HG02970 (cell line): ENCODE measurements at regions not wholly inside any gene's neighbourhood (a gene's known extent, or its start where the extent isn't known, plus 50 kb on each side); places are given as distances from the start of the nearest gene placed in this dataset.
"Not testable (repeated sequence)": the region's sequence is repeated elsewhere in the genome, so short reads cannot be mapped to it uniquely, and the experiment has no call there.

ENCODE experiments used
- ATAC-seq: cut with Tn5 transposase; IDR thresholded peaks from one replicate; pipeline ENCODE4 v1.9.1; 2021; ENCODE audit warnings: mild to moderate bottlenecking, moderate library complexity, moderate number of reproducible peaks; ENCODE audit not compliant: unreplicated experiment, low FRiP score

DNA sequence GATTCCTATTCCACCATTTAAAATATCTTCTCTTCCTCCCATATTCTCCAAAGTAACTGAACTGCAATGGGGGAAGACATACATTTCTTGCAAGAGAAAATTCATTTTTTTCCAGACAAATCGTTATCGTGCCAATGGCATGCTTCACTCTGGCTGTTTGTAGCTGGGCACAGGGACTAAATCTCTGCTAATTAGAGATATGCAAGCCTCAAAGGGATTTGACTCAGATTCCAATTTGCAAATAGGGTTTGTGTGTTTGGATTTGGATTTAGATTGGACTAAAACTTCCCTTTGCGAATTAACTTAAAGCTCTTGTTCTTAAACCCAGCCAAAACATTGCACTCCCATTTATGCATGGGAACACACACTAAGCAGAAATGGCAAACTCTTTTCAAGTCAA, 276.2 kb upstream of the DUSP10 start:
- ATAC-seq: no peak

DNA sequence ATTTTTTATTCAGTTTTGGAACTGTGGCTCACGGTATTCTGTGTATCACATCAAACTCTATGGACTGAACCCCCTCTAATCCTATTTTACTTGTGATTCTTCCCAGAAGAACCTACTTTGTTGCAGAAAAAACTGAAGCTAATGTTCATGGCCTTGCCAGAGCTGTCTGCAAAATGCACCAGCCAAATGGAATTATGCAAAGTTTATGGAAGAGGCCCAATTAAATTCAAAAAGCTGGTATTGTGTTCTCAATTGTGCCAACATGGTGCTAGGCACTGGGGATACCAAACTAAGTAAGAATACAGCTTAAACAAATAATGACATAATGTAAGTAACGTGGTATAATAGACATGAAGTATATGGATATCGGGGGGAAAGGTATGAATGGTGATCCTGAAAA, 273.8 kb upstream of the DUSP10 start:
- no peak for ATAC-seq

DNA sequence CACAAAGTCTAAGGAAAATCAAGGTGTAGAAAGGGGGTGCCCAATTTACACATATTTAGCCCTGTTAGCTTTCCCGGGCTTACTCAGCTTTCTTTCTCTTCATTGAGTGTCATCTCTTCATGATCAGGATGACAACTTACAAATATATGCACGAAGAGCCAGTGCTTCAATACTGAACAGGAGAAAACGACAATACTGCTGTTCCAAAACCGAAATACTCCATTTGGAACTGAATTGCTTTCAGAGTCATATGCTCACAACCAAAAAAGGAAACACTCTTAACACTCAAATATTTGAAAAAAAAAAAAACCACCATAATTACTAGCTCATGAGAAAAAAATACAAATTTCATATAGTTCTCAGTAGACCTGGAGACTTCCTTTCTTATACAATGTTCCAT, 272.1 kb upstream of the DUSP10 start:
- no peak for ATAC-seq

DNA sequence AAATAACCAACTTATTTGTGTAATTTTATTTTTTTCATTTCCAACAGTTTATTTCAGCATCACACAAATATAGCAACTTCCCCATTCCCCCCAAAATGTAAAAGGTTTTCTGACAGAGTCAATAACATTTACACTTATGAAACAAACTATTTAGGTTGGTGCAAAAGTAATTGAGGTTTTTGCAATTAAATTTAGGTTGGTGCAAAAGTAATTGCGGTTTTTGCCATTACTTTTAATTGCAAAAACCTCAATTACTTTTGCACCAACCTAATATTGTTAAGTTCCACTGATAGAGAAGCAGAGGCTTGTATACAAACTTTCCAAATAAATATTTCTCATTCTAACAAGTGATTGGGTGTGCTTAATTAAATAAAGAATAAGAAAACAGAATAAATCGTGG, 270.9 kb upstream of the DUSP10 start:
- ATAC-seq: no peak

DNA sequence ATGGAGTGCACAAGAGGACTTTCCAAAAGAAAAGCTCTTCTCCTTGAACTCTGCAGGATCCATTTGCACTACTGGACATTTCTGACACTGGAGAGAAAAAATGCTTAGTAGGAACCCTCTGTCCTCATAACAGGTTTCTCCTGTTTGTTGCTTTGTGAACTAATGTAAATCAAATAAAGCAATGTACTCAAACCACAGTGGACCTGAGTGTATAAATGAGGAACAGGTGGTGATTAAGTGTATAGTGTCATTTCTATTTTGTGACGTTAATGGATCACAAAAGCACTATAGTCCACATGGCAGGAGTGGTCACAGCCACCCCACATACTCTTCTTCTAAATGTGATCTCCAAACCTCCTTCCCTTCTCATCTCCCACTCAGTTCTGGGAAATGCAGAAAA, 268.4 kb upstream of the DUSP10 start:
- ATAC-seq: no peak

DNA sequence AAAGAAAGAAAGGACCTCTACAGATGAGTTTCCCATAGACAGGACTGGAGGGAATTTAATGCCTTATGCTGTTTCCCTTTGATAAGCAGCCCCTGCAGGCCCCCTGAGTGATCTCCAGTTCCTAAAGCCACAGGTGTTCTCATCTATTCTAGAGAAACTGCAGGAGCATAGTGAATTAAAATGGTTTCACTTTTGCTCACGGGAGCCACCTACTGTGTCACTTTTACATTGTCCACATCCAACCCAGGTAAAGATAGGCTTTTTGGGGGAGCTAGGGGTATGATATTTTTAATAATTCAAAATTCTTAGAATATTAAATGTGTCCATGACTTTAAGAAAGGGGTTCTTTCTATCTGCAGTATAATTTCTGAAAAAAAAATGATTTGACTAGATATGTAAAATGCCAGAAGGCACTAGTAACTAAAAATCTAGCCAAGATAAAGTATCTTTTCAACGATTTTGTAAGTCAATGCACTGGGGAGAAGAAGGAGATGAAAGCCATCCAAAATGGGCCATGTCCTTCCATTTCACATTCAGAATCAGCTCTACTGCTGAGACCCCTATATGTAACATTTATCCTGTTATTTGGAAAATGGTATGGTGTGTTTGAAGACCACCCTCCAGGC, 267.3 kb upstream of the DUSP10 start:
- ATAC-seq: no peak

DNA sequence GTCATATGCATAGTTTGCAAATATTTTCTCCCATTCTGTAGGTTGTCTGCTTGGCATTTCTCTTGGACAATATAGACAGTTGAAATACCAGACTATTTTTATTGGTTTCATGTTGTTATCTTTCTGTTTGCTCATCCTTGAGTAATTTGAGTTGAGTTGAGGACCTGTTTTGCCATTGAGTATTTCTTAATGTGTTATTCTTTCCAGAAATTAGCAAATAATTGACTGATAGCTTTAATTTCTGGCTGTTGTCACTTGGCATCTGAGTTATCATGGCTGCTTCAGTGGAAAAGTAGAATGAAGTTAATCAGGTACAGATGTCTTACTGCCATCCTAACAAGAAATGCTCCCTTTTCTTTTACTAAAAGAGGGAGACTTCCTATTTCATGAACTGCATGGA, 264.8 kb upstream of the DUSP10 start:
- no peak for ATAC-seq

DNA sequence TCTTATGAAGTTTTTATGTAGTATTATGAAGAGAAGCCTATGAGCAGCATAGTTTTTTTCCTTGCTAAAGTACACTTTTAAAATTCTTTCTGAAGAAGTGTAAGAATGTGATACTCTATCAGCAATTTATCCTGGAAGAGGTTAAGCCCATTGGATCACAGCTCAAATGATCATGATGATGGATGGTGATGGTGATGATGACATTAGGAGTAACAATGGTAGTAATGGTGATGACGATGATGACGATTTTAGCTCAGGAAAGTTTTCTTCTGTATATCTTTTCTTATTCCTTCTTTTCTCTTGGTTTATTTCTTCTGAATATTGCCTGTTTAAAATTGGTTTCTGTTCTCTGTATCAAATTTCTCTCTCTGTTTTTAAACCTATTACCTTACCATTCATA, 262.9 kb upstream of the DUSP10 start:
- ATAC-seq: no peak

DNA sequence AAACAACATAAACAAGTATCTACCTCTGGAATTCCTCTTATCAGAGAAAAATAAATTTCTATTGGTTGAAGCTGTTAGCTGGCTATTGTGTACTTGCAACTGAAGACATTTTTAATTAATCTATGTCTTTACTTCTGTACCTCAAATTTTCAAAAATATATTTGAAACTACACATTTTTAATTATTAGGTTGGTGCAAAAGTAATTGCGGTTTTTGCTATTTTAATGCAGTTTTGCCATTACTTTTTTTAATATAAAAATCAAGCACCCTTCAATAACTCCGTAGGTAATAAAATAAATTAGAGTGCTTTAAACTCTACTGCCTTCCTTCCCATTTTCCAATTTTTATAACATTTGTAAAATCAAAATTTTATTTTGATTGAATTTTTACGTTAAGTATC, 262.1 kb upstream of the DUSP10 start:
- no peak for ATAC-seq

DNA sequence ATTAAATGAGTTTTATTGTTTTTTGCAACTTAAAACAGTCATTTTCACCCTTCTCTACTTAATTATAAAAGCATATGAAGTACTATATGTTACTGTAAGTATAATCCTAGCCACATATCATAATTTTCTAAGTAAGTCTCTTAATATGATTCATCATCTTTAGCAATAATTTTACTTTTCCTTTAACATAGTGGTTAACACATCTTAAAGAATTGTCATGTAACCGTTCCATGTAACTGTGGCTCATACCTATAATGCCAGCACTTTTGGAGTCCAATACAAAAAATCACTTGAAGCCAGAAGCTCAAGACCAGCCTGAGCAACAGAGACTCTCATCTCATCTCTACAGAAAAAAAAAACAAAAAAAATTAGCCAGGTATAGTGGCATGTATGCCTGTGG, 260.6 kb upstream of the DUSP10 start:
- no peak for ATAC-seq

DNA sequence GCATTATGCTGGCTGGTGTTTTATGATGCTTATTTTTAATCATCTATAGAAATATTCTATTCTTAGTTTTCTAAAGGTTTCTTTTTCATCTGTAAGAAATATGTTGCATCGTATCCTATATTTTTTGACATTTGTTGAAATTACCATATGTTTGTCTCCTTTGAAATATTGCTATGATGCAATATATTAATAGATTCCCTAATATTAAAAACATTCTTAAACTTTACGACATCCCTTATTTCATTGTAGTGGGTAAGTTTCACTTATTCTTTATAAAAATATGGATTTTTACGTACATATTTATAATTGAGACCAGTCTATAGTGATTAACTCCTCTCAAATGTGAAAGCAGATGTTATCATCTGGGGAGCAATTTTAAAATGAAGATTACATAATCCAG, 258.2 kb upstream of the DUSP10 start:
- no peak for ATAC-seq

DNA sequence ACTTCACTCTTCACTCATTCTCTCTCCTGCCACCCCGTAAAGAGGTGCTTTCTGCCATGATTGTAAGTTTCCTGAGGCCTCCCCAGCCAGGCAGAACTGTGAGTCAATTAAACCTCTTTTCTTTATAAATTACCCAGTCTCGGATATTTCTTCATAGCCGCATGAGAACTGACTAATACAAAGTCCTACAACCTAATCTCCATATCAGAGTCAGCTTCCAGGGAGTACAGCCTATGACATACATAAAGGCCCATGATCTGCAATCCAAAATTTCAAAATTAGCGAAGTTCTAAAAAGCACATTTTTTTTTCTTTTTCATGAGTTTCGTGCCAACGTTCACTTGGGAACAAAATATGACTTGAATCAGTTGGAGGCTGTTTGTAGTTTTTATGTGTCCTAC, 256.9 kb upstream of the DUSP10 start:
- ATAC-seq: no peak

DNA sequence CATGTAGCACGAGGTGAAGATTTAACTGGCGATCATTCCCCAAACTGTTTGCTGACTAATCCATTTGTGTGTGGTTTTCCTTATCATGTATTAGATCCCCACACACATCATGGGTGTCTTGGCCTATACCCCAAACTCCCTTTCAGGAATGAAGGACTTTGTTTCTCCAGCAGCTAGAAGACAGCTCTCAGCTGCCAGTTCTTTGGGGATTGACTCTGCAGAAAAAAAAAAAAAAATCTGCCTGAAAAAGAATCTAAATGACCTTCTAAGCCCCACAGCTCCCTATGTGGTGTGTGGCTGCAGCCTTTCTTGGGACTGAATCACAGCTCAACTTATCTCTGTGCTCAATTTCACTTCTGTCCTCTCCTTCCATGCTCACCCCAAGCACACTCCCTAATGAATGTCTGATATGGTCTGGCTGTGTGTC, 256.3 kb upstream of the DUSP10 start:
- ATAC-seq: no peak

DNA sequence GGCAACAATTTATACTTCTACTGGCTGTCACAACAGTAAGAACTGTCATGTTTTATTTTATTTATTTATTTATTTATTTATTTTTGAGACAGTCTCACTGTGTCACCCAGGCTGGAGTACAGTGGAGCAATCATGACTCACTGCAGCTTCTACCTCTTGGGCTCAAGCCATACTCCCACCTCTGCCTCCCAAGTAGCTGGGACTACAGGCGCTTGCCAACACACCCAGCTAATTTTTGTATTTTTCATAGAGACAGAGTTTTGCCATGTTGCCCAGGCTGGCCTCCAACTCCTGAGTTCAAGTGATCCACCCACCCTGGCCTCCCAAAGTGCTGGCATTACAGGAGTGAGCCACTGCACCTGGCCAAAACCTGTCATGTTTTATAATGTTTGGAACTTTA, 255.1 kb upstream of the DUSP10 start:
- ATAC-seq: not testable (repeated sequence)

DNA sequence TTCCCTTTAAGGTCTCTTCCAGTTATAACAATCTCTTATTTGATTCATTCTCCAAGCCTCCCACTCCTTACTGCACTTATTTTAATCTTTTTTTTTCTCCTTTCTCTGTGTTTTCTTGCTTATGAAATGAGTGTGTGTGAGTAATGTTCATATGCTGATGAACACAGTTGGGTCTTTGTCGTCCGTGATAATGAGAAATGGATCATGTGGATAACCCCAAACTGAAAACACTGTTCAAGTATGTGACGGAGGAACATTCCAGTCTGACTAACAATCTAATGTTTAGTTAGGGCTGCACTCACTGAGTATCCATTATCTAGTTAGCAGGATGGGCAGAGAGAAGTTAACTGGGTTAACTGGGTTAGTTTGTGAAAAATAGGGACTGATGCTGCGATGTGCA, 253.1 kb upstream of the DUSP10 start:
- ATAC-seq: no peak

DNA sequence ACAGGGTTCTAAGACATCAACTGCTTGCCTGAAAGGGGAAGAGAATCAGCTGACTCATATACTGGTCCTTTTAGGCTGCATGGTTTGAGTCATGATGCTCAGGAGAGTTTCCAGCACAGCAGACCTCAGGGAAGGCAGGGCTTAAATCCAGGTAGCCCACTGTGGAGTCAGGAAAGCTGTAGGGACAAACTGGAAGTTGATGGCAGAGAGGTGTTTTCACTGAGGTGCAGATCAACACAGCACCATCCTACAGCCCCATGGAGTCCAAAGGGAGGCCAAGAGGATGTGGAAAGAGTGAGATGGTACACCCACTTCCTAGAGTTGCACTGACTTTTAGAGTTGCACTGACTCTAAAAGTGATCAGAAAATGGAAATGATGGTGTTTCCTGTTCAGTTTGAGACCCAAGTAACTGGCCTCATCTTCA, 252.4 kb upstream of the DUSP10 start:
- ATAC-seq: no peak

DNA sequence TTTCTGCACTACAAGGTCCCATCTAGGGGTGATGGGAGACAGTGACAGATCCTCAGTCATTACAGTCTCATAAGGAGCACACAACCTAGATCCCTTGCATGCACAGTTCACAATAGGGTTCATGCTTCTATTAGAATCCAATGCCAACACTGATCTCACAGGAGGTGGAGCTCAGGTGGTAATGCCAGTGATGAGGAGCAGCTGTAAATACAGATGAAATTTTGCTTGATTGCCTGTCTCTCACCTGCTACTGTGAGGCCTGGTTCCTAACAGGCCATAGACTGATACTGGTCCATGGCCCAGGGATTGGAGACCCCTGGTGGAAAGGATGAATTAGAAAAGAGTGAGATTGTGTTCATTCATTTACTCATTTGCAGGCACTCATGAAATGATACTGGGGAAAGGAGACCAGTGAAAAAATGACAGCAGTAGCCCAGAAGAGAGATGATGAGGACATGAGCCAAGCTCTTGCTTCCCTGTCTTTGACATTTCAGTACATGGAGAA, 251.6 kb upstream of the DUSP10 start:
- no peak for ATAC-seq

DNA sequence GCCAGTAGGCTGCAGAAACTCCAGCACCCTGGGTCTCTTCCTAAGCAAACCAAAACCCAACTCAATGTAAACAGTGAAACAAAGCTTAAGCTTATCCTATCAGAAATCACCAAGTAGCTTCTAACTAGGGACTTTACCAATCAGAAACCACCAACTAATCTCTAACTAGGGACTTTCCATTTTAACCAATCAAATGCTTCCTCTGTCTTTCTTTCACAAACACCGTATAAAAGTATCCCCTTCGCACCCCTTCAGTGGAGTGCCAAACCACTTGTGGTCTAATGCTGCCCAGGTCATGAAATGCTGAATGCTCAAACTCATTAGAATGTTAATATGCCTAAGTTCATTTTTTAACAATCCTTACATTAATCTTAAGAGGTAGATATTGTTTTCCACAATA, 250.5 kb upstream of the DUSP10 start:
- ATAC-seq: no peak

DNA sequence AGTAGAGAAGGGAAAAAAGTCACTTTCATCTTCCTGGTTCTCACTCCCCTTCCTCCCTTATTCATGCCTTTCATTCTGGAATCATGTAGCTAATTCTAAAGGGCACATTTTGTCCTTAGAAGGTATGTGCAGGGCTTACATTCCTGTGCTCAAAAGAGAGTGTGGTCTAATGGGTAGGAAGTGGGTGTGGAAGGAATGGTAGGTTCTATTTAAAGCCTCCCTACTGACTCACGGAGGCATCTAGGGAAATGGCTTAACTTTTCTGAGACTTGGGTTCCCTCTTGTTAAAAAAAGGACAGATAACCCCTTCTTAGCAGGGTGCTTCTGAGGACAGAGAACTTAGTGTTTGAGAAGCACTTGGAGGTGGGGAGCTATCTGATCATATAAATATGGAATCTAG, 249.3 kb upstream of the DUSP10 start:
- ATAC-seq: no peak

DNA sequence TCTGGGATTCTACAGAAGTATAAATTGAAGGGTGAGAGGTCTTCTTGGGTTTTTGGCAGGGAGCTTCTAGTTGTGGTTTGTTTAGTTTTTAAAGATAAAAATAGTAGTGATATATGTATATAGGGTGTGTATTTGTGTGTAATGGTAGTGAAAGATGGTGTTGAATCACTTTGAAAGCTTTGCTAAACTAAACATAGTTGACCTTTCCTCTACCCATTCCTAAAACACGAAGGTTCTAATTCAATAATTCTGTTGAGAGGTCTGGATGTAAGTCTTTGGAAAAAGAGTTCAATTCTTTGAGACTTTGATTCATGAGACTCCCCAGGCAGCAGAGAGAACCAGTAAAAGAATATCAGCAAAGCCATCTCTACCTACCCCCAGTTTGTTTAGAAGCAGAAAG, 247.9 kb upstream of the DUSP10 start:
- ATAC-seq: no peak

DNA sequence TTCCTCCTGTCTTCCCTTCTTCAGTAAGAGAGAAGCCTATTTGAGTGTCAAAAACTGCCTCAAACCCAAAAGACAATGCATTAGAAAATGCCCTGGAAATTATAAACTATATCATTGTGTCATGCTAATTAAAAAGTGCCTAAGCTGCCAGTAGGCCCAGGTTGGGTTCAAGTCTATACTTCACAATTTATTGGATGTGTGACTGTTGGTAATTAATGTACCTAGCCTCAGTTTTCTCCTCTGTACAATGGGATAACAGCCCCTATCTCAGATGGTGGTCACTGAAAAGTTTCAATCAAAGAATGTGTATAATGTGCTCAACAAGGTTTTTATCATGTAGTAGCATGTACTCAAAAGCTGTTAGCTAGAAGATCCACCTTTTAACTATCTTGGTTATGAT, 246.9 kb upstream of the DUSP10 start:
- ATAC-seq: no peak

DNA sequence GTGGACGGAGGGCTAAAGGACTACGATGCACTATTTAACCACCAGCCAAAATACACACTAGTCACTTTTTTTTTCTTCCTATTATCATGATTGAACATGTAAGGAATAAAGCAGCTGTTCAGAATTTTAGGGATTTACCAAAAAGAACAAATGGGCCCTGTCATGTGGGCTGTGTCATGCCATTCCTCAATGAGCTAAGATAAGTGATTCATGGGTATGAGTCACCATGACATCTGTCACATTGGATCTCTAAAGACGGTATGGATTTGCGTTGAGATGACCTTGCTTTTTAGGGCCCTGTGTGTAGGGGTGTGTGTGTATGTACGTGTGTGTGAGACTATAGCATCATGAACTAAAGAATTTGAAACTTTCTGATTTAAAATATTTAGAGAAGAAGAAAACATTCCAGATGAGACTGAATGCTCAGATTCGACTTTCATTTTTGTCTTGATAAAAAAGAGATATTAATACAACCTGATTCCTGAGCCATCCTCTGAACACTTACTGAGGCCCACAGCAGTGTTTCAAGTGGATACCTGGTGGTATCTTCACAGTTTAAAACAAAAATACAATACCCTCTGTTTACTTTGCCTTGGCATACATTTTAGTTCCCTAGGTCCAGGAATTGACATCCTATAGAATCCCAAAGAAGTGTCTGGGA, 246.1 kb upstream of the DUSP10 start:
- ATAC-seq: no peak
